Neural cell (in vitro differentiated cells): ENCODE measurements at regions not wholly inside any gene's neighbourhood (a gene's known extent, or its start where the extent isn't known, plus 50 kb on each side); places are given as distances from the start of the nearest gene placed in this dataset.
A peak's percentile ranks its signal among the peaks of the same experiment; 100 is the strongest.
"Not testable (repeated sequence)": the region's sequence is repeated elsewhere in the genome, so short reads cannot be mapped to it uniquely, and the experiment has no call there.

ENCODE experiments used
- H2AFZ ChIP-seq: fragments of 200-600, 300-800 bp; sonication (generic), shearing (Covaris generic); 2 replicates; pipeline ENCODE4 v1.6.0; 2014; ENCODE audit warnings: low read depth, mild to moderate bottlenecking, antibody characterized with exemption, low read length, moderate library complexity
- H3F3A ChIP-seq: fragments of 200-600 bp; shearing (Covaris generic); 2 replicates; pipeline ENCODE4 v1.6.1; 2016; ENCODE audit warnings: mild to moderate bottlenecking, moderate library complexity, mixed read lengths, antibody characterized with exemption, low read length; ENCODE audit not compliant: insufficient read depth, poor library complexity, severe bottlenecking
- H3K27ac ChIP-seq: fragments of 200-600, 300-800 bp; sonication (generic), shearing (Covaris generic); 2 replicates; pipeline ENCODE4 v1.5.1; 2014; ENCODE audit warnings: mild to moderate bottlenecking, low read length, moderate library complexity
- H3K27me3 ChIP-seq: fragments of 300-800, 200-600 bp; sonication (generic), shearing (Covaris generic); 2 replicates; pipeline ENCODE4 v1.6.0; 2014; ENCODE audit warnings: mild to moderate bottlenecking, low read depth, low read length, moderate library complexity; ENCODE audit not compliant: insufficient read depth
- H3K36me3 ChIP-seq: fragments of 300-800, 200-600 bp; sonication (generic), shearing (Covaris generic); 2 replicates; pipeline ENCODE4 v1.5.1; 2014; ENCODE audit warnings: mild to moderate bottlenecking, antibody characterized with exemption, low read length, moderate library complexity; ENCODE audit not compliant: insufficient read depth
- H3K4me2 ChIP-seq: fragments of 300-800, 200-600 bp; sonication (generic), shearing (Covaris generic); 2 replicates; pipeline ENCODE4 v1.6.0; 2014; ENCODE audit warnings: mild to moderate bottlenecking, low read length
- H3K4me3 ChIP-seq: fragments of 300-800, 200-600 bp; sonication (generic), shearing (Covaris generic); 2 replicates; pipeline ENCODE4 v1.5.1; 2014; ENCODE audit warnings: mild to moderate bottlenecking, low read length, moderate library complexity
- H3K79me2 ChIP-seq: fragments of 200-600 bp; shearing (Covaris generic); replicated peaks from 2 replicates; pipeline ENCODE4 v1.6.0; 2014; ENCODE audit warnings: mild to moderate bottlenecking, low read length, moderate library complexity; ENCODE audit not compliant: insufficient read depth
- H3K9ac ChIP-seq: fragments of 300-800, 200-600 bp; sonication (generic), shearing (Covaris generic); 2 replicates; pipeline ENCODE4 v1.6.1; 2016; ENCODE audit warnings: mild to moderate bottlenecking, low read length, mixed read lengths
- H3K9me2 ChIP-seq: fragments of 200-600 bp; shearing (Covaris generic); 2 replicates; pipeline ENCODE4 v1.6.1; 2016; ENCODE audit warnings: mild to moderate bottlenecking, low read length, mixed read lengths; ENCODE audit not compliant: insufficient read depth
- H3K9me3 ChIP-seq: fragments of 200-600, 300-800 bp; sonication (generic), shearing (Covaris generic); 2 replicates; pipeline ENCODE4 v1.6.1; 2016; ENCODE audit warnings: mild to moderate bottlenecking, mixed run types, low read length, moderate library complexity, mixed read lengths
- H4K20me1 ChIP-seq: fragments of 200-600 bp; shearing (Covaris generic); 2 replicates; pipeline ENCODE4 v1.6.1; 2016; ENCODE audit warnings: mild to moderate bottlenecking, mixed run types; ENCODE audit not compliant: insufficient read depth
- EP300 ChIP-seq: fragments of 450-650 bp; conservative IDR thresholded peaks from 2 replicates; pipeline ENCODE4 v1.6.1; 2014; ENCODE audit warnings: antibody characterized with exemption, mild to moderate bottlenecking, moderate library complexity; ENCODE audit not compliant: poor library complexity, severe bottlenecking
- TF ChIP-seq, protein P1 (sequence below): IDR thresholded peaks from 2 replicates; pipeline ENCODE4 v1.6.1; 2012; ENCODE audit warnings: borderline replicate concordance

DNA sequence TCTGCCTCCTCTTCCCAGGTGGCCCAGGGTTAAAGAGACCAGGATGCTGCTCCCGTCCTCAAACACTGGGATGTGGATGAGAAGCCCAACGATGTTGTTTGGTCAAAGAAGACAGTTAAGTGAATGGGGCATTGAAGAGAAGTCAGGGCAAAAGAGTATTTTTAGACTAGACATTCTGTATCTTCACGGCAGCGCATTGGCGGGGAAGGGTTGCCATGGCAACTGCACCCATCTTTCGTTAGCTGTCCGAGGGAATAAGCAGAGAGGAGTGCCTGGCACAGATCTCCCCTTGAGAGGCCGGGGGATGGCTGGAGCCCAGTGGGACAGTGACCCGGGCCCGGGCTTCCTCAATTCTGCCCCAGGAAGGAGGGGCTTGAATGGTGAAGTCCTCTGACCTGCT, 56.4 kb upstream of the GPR31 start:
- no peaks in the 10 kb centered on the region for H3K9me3 ChIP-seq
- H3K9ac ChIP-seq: no peak overlapping the region
- H3K36me3 ChIP-seq: no peaks in the 10 kb centered on the region
- H3K79me2 ChIP-seq: no peaks in the 10 kb centered on the region
- no peak overlapping the region for H3K4me2 ChIP-seq
- no peak overlapping the region for H2AFZ ChIP-seq
- TF ChIP-seq, protein P1, sequence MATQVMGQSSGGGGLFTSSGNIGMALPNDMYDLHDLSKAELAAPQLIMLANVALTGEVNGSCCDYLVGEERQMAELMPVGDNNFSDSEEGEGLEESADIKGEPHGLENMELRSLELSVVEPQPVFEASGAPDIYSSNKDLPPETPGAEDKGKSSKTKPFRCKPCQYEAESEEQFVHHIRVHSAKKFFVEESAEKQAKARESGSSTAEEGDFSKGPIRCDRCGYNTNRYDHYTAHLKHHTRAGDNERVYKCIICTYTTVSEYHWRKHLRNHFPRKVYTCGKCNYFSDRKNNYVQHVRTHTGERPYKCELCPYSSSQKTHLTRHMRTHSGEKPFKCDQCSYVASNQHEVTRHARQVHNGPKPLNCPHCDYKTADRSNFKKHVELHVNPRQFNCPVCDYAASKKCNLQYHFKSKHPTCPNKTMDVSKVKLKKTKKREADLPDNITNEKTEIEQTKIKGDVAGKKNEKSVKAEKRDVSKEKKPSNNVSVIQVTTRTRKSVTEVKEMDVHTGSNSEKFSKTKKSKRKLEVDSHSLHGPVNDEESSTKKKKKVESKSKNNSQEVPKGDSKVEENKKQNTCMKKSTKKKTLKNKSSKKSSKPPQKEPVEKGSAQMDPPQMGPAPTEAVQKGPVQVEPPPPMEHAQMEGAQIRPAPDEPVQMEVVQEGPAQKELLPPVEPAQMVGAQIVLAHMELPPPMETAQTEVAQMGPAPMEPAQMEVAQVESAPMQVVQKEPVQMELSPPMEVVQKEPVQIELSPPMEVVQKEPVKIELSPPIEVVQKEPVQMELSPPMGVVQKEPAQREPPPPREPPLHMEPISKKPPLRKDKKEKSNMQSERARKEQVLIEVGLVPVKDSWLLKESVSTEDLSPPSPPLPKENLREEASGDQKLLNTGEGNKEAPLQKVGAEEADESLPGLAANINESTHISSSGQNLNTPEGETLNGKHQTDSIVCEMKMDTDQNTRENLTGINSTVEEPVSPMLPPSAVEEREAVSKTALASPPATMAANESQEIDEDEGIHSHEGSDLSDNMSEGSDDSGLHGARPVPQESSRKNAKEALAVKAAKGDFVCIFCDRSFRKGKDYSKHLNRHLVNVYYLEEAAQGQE: no peak
- peak; percentile 22 for TF ChIP-seq EP300
- H3K9me2 ChIP-seq: no peaks in the 10 kb centered on the region
- H3K4me3 ChIP-seq: no peak overlapping the region
- no peaks in the 10 kb centered on the region for H3F3A ChIP-seq
- no peaks in the 10 kb centered on the region for H4K20me1 ChIP-seq
- peak overlapping the region; percentile 56 for H3K27ac ChIP-seq
- H3K27me3 ChIP-seq: no peaks in the 10 kb centered on the region

DNA sequence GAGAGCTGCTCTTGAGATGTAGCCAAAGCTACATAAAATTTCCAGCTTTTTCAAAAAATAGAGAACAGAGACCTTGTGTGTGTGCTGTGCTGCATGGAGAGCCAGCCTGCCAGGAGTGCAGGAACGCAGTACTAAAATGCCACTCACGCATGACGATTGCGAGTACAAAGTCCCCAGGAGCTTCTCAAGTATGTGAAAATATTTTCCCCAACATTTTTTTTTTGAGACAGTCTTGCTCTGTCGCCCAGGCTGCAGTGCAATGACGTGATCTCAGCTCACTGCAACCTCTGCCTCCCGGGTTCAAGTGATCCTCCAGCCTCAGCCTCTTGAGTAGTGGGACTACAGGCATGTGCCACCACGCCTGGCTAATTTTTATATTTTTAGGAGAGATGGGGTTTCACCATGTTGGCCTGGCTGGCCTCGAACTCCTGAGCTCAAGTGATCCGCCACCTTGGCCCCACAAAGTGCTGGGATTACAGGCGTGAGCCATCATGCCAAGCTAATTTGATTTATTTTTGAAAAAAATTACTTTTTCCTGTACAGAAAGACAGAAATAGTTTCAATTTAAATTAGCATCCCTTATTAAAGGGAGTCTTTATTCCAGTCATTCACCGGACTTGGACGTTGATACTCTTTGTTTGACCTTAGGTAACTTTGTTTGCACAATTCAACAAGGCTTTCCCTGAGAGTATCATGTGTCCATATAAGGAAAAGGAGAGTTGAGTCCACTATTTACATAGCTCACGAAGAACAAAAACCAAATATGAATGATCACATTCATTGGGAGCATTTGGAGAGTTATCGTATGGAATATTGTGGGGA, 57.9 kb upstream of the GPR31 start:
- not testable (repeated sequence) for H3K79me2 ChIP-seq, H3K36me3 ChIP-seq, H3K9ac ChIP-seq, H4K20me1 ChIP-seq, H2AFZ ChIP-seq, H3K9me2 ChIP-seq, H3K4me2 ChIP-seq, H3K27ac ChIP-seq, H3K4me3 ChIP-seq, H3F3A ChIP-seq, H3K27me3 ChIP-seq, H3K9me3 ChIP-seq

DNA sequence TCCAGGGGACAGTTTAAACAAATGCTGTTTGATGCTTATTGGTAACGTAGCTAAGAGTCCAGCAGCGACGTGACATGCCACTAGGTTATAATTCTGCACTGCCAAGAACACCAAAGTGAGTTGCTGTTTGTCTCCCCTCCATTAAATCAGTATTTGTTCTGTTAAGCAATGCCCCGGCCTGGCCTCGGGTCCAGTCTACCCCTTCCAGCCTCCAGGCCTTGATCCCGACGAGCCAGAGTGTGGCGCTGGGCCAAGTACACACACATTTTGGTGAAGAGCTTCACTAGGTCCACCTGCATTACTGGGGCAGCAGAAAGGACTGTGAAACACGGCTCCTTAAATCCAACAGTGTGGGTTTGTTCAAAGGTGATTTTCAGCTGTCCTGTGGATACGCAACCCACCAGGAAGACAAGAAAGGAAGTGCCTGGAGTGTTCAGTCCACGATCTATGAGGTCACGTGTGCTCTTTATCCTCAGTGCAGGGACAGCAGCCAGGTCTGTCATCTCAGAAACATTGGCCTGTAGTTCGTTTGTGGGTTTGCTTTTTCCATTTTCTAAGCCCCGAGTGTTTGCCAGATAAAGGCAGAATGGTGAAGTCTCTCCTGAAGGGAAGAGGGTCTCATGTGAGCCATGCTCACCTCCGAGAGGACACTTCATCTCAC, 58.7 kb upstream of the GPR31 start:
- not testable (repeated sequence) for H3K79me2 ChIP-seq, H3K4me3 ChIP-seq, H3K4me2 ChIP-seq, H4K20me1 ChIP-seq, H3K9me3 ChIP-seq, H3K36me3 ChIP-seq, H3K9me2 ChIP-seq, H3K27me3 ChIP-seq, H2AFZ ChIP-seq, H3K27ac ChIP-seq, H3K9ac ChIP-seq, H3F3A ChIP-seq

DNA sequence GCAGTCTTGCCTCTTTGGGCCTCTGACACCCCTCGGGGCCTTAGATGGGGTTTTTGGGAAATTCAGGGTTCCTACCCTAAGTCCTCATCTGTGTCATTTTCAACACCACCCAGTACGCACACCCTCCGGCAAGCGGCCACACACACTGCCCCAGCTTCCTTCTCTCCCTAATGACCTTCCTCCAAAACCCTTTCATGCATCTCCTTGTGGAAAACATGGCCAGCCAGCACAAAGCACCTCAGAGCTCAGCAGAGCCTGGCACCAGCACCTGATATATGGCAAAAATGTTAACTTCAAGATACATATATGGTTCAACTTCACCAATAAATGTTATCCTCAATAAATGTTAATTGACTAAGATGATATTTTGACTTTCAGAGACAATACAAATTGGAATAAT, 59.3 kb upstream of the GPR31 start:
- H3K9ac ChIP-seq, H3K4me2 ChIP-seq, H3K27ac ChIP-seq, H3K36me3 ChIP-seq, H3K4me3 ChIP-seq, H3K27me3 ChIP-seq, H3K79me2 ChIP-seq, H3F3A ChIP-seq, H3K9me2 ChIP-seq, H2AFZ ChIP-seq, H4K20me1 ChIP-seq, H3K9me3 ChIP-seq: not testable (repeated sequence)
